Neural cell (in vitro differentiated cells): ENCODE measurements at regions not wholly inside any gene's neighbourhood (a gene's known extent, or its start where the extent isn't known, plus 50 kb on each side); places are given as distances from the start of the nearest gene placed in this dataset.

ENCODE experiments used
- H2AFZ ChIP-seq: fragments of 200-600, 300-800 bp; sonication (generic), shearing (Covaris generic); 2 replicates; pipeline ENCODE4 v1.6.0; 2014; ENCODE audit warnings: low read depth, mild to moderate bottlenecking, antibody characterized with exemption, low read length, moderate library complexity
- H3F3A ChIP-seq: fragments of 200-600 bp; shearing (Covaris generic); 2 replicates; pipeline ENCODE4 v1.6.1; 2016; ENCODE audit warnings: mild to moderate bottlenecking, moderate library complexity, mixed read lengths, antibody characterized with exemption, low read length; ENCODE audit not compliant: insufficient read depth, poor library complexity, severe bottlenecking
- H3K27ac ChIP-seq: fragments of 200-600, 300-800 bp; sonication (generic), shearing (Covaris generic); 2 replicates; pipeline ENCODE4 v1.5.1; 2014; ENCODE audit warnings: mild to moderate bottlenecking, low read length, moderate library complexity
- H3K27me3 ChIP-seq: fragments of 300-800, 200-600 bp; sonication (generic), shearing (Covaris generic); 2 replicates; pipeline ENCODE4 v1.6.0; 2014; ENCODE audit warnings: mild to moderate bottlenecking, low read depth, low read length, moderate library complexity; ENCODE audit not compliant: insufficient read depth
- H3K36me3 ChIP-seq: fragments of 300-800, 200-600 bp; sonication (generic), shearing (Covaris generic); 2 replicates; pipeline ENCODE4 v1.5.1; 2014; ENCODE audit warnings: mild to moderate bottlenecking, antibody characterized with exemption, low read length, moderate library complexity; ENCODE audit not compliant: insufficient read depth
- H3K4me2 ChIP-seq: fragments of 300-800, 200-600 bp; sonication (generic), shearing (Covaris generic); 2 replicates; pipeline ENCODE4 v1.6.0; 2014; ENCODE audit warnings: mild to moderate bottlenecking, low read length
- H3K4me3 ChIP-seq: fragments of 300-800, 200-600 bp; sonication (generic), shearing (Covaris generic); 2 replicates; pipeline ENCODE4 v1.5.1; 2014; ENCODE audit warnings: mild to moderate bottlenecking, low read length, moderate library complexity
- H3K79me2 ChIP-seq: fragments of 200-600 bp; shearing (Covaris generic); replicated peaks from 2 replicates; pipeline ENCODE4 v1.6.0; 2014; ENCODE audit warnings: mild to moderate bottlenecking, low read length, moderate library complexity; ENCODE audit not compliant: insufficient read depth
- H3K9ac ChIP-seq: fragments of 300-800, 200-600 bp; sonication (generic), shearing (Covaris generic); 2 replicates; pipeline ENCODE4 v1.6.1; 2016; ENCODE audit warnings: mild to moderate bottlenecking, low read length, mixed read lengths
- H3K9me2 ChIP-seq: fragments of 200-600 bp; shearing (Covaris generic); 2 replicates; pipeline ENCODE4 v1.6.1; 2016; ENCODE audit warnings: mild to moderate bottlenecking, low read length, mixed read lengths; ENCODE audit not compliant: insufficient read depth
- H3K9me3 ChIP-seq: fragments of 200-600, 300-800 bp; sonication (generic), shearing (Covaris generic); 2 replicates; pipeline ENCODE4 v1.6.1; 2016; ENCODE audit warnings: mild to moderate bottlenecking, mixed run types, low read length, moderate library complexity, mixed read lengths
- H4K20me1 ChIP-seq: fragments of 200-600 bp; shearing (Covaris generic); 2 replicates; pipeline ENCODE4 v1.6.1; 2016; ENCODE audit warnings: mild to moderate bottlenecking, mixed run types; ENCODE audit not compliant: insufficient read depth
- EP300 ChIP-seq: fragments of 450-650 bp; conservative IDR thresholded peaks from 2 replicates; pipeline ENCODE4 v1.6.1; 2014; ENCODE audit warnings: antibody characterized with exemption, mild to moderate bottlenecking, moderate library complexity; ENCODE audit not compliant: poor library complexity, severe bottlenecking
- EZH2 ChIP-seq: fragments of 200-600, 300-800 bp; shearing (Covaris generic), sonication (generic); IDR thresholded peaks from 2 replicates; pipeline ENCODE4 v1.6.1; 2014; ENCODE audit warnings: antibody characterized with exemption, low read length, borderline replicate concordance, mild to moderate bottlenecking; ENCODE audit not compliant: insufficient read depth, poor library complexity, severe bottlenecking
- MXI1 ChIP-seq: fragments of 450-650 bp; conservative IDR thresholded peaks from 2 replicates; pipeline ENCODE4 v1.6.1; 2014; ENCODE audit warnings: antibody characterized with exemption, mild to moderate bottlenecking; ENCODE audit not compliant: poor library complexity, severe bottlenecking
- POLR2AphosphoS5 ChIP-seq: IDR thresholded peaks from 2 replicates; pipeline ENCODE4 v1.6.1; 2012
- RAD21 ChIP-seq: fragments of 450-650 bp; conservative IDR thresholded peaks from 2 replicates; pipeline ENCODE4 v1.6.1; 2014; ENCODE audit warnings: antibody characterized with exemption, mild to moderate bottlenecking, moderate library complexity
- SMC3 ChIP-seq: fragments of 450-650 bp; conservative IDR thresholded peaks from 2 replicates; pipeline ENCODE4 v1.6.1; 2014; ENCODE audit warnings: antibody characterized with exemption, mild to moderate bottlenecking, moderate library complexity; ENCODE audit not compliant: poor library complexity
- TAF1 ChIP-seq: IDR thresholded peaks from 2 replicates; pipeline ENCODE4 v1.6.1; 2012; ENCODE audit warnings: low read depth
- TF ChIP-seq, protein P1 (sequence below): IDR thresholded peaks from 2 replicates; pipeline ENCODE4 v1.6.1; 2012; ENCODE audit warnings: borderline replicate concordance
- TF ChIP-seq, protein P2 (sequence below): fragments of 450-650 bp; IDR thresholded peaks from 2 replicates; pipeline ENCODE4 v1.5.1; 2014; ENCODE audit warnings: antibody characterized with exemption, mild to moderate bottlenecking, moderate library complexity; ENCODE audit not compliant: poor library complexity, severe bottlenecking

- H3K9me2 ChIP-seq = no peaks in the 10 kb centered on the region
- H2AFZ ChIP-seq = no peak overlapping the region
- no peak overlapping the region for H3K4me2 ChIP-seq
- H3F3A ChIP-seq = no peaks in the 10 kb centered on the region
- TF ChIP-seq TAF1 = no peak
- TF ChIP-seq, protein P1, sequence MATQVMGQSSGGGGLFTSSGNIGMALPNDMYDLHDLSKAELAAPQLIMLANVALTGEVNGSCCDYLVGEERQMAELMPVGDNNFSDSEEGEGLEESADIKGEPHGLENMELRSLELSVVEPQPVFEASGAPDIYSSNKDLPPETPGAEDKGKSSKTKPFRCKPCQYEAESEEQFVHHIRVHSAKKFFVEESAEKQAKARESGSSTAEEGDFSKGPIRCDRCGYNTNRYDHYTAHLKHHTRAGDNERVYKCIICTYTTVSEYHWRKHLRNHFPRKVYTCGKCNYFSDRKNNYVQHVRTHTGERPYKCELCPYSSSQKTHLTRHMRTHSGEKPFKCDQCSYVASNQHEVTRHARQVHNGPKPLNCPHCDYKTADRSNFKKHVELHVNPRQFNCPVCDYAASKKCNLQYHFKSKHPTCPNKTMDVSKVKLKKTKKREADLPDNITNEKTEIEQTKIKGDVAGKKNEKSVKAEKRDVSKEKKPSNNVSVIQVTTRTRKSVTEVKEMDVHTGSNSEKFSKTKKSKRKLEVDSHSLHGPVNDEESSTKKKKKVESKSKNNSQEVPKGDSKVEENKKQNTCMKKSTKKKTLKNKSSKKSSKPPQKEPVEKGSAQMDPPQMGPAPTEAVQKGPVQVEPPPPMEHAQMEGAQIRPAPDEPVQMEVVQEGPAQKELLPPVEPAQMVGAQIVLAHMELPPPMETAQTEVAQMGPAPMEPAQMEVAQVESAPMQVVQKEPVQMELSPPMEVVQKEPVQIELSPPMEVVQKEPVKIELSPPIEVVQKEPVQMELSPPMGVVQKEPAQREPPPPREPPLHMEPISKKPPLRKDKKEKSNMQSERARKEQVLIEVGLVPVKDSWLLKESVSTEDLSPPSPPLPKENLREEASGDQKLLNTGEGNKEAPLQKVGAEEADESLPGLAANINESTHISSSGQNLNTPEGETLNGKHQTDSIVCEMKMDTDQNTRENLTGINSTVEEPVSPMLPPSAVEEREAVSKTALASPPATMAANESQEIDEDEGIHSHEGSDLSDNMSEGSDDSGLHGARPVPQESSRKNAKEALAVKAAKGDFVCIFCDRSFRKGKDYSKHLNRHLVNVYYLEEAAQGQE = no peak
- TF ChIP-seq POLR2AphosphoS5 = no peak
- no peak for TF ChIP-seq RAD21
- no peak for TF ChIP-seq SMC3
- TF ChIP-seq EP300 = no peak
- TF ChIP-seq, protein P2, sequence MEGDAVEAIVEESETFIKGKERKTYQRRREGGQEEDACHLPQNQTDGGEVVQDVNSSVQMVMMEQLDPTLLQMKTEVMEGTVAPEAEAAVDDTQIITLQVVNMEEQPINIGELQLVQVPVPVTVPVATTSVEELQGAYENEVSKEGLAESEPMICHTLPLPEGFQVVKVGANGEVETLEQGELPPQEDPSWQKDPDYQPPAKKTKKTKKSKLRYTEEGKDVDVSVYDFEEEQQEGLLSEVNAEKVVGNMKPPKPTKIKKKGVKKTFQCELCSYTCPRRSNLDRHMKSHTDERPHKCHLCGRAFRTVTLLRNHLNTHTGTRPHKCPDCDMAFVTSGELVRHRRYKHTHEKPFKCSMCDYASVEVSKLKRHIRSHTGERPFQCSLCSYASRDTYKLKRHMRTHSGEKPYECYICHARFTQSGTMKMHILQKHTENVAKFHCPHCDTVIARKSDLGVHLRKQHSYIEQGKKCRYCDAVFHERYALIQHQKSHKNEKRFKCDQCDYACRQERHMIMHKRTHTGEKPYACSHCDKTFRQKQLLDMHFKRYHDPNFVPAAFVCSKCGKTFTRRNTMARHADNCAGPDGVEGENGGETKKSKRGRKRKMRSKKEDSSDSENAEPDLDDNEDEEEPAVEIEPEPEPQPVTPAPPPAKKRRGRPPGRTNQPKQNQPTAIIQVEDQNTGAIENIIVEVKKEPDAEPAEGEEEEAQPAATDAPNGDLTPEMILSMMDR = no peak
- TF ChIP-seq MXI1 = no peak
- no peak for TF ChIP-seq EZH2
- H3K27ac ChIP-seq = no peak overlapping the region
- no peak overlapping the region for H3K4me3 ChIP-seq
- no peaks in the 10 kb centered on the region for H3K79me2 ChIP-seq
- no peaks in the 10 kb centered on the region for H4K20me1 ChIP-seq
- H3K36me3 ChIP-seq = no peaks in the 10 kb centered on the region
- H3K27me3 ChIP-seq = no peaks in the 10 kb centered on the region
- no peak overlapping the region for H3K9ac ChIP-seq
- H3K9me3 ChIP-seq = peaks cover 3% of the 10 kb centered on the region
Observed at GRCh38 chr22:47285981-47286380, 523.5 kb downstream of the TBC1D22A start.

DNA sequence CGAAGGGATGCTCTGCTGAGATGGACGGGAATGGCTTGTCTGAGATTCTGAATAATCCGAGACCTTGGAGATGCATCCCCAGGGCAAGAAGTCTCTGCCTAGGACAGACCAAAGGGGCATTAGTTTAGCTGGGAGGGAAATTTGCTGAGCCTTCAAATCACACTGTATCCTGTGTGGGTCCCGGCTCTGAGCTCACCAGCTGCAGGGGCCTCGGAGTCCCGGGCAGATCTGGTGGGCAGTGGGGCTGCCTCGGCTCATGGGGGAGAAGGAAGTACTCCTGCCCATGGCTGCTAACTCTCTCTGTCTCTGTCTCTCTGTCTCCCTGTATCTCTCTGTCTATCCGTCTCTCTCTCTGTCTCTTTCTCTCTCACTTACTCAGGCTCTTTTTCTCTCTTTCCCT lies 522.4 kb downstream of the TBC1D22A start:
- Histone ChIP-seq H3K36me3 (no peaks in the 10 kb centered on the region), H3K27me3 (no peaks in the 10 kb centered on the region), H3K79me2 (no peaks in the 10 kb centered on the region), H2AFZ (no peak overlapping the region), H3K9ac (no peak overlapping the region), H3F3A (no peaks in the 10 kb centered on the region), H3K9me3 (peaks cover 3% of the 10 kb centered on the region), H3K4me2 (no peak overlapping the region), H3K9me2 (no peaks in the 10 kb centered on the region), H3K27ac (no peak overlapping the region), H3K4me3 (no peak overlapping the region), H4K20me1 (no peaks in the 10 kb centered on the region)
- TF ChIP-seq, protein P1 = no peak
- no peak for TF ChIP-seq MXI1
- TF ChIP-seq, protein P2 = no peak
- no peak for TF ChIP-seq RAD21
- TF ChIP-seq POLR2AphosphoS5 = no peak
- TF ChIP-seq EZH2 = no peak
- TF ChIP-seq SMC3 = no peak
- TF ChIP-seq TAF1 = no peak
